Left colon (tissue), 2 donors: ENCODE measurements at regions not wholly inside any gene's neighbourhood (a gene's known extent, or its start where the extent isn't known, plus 50 kb on each side); places are given as distances from the start of the nearest gene placed in this dataset.
"Not testable (repeated sequence)": the region's sequence is repeated elsewhere in the genome, so short reads cannot be mapped to it uniquely, and the experiment has no call there.

Source experiments
- ATAC-seq: fragments of 200-7000 bp; cut with Tn5 transposase; one replicate; pipeline ENCODE4 v1.9.1; 2020; ENCODE audit warnings: mild to moderate bottlenecking, moderate library complexity
- DNase-seq, 2 donors: peaks; one replicate each; pipeline ENCODE4 v3.0.0-alpha.2; 2020
- intact Hi-C, 2 donors: fragments of 100-400 bp; cut with DNase I in 1 of 2; cut with micrococcal nuclease in 1 of 2; formaldehyde crosslinking; loops; one replicate each; pipeline versions ENCODE4 v1.11.2 to v1.14.0; 2022; cut with DNase I, micrococcal nuclease
- donor health status: DM: no; HTN: no; CAD: no.
- donor health status: DM: yes; HTN: yes; CAD: no.

DNA sequence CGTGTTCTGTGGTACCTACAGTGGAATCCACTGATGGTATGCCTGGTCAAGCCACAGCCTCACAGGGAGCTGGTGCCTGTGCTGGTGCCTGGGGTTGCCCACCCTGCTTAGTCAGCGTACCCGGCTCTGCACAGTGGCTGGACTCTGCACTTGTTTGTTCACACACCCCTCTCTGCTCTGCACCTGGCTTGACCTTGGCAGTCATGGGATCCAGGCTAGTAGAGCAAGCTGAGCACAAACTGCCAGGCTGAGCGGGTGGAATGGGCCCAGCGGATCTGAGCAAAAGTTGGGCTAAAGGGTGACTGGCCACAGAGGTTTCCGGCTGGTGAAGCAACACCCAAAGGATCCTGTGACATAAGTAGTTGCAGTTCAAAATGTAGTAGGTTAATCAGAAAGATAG is 163.5 kb downstream of the CDH19 start:
- no peak for ATAC-seq
- no peak for DNase-seq
- intact Hi-C loops: no loop called here

DNA sequence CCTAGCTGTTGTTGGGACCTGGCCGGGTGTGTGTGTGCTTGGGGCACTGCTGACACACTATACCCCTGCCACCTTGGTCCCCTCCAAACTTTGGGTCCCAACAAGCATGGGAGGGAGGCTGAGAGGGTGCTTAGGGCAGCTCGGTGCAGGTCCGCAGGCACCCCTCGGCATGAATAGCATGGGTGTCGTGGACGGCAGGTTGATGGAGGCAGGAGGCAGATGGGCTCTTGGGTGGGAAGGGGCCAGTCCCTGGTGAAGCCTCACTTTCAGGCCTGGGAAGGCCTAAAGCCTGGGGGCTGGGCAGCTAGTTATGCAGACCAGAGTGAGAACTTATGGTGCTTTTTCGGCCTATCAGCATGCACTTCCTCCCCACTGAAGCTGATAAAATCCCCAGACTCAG is 164.2 kb downstream of the CDH19 start:
- no peak for ATAC-seq
- no peak for DNase-seq
- intact Hi-C loops: no loop called here

DNA sequence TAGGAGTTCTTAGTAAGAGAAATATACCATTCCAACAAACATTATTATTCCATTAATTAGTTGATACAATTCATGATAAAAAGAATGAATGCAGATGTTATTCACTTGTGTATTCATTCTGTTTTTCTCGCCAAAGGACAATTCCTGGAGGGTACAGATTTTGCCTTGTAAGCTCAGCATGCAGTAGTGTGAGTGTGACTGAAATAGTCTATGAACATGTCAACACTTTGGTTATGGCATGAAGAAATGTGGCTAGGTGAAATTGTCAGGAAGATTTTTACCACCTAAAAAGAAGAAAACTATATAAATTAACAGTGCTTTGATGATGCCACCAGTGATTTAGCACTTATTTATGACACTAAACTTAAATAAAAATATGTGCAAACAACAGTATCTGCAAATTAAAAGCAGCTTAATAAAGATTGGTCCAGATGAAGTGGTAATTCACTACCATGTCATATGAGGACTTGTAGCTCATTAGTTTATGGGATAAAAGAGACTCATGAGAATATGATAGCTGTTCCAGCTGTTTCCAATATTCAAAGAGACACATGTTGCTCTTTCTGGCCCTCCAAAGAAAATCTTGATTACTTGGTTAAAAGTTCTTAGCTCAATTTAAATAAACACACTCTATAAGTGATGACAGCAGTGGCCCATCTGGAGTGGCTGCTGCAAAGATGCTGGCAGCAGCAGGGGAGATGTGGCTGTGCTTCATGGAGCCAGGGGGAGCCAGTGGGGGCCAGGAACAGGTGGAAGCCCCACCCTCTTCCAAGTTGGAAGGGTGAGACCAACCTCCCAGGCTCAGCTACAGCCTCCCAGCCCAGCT is 165.0 kb downstream of the CDH19 start:
- DNase-seq (no peak), ATAC-seq (no peak)
- intact Hi-C loops: no loop called here

DNA sequence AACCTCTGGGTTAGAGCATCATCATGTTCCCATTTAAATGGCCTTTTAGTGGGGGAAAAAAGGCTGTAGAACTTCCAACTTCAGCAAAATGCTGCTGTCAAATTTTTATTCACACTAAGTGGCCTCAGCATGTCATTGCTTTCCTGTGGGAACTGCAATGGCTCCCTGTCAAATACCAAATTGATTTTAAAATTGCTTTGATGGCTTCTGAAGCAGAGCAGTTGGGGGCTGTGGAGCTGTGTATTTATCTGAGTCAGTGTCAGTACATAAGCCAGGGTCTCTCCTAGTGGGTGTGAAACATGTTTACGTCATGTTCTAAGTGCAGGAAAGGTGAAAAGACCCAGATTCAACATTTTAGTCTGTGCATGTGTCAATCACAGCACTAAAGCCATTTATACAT is 171.3 kb downstream of the CDH19 start:
- intact Hi-C loops: no loop called here
- no peak for ATAC-seq
- no peak for DNase-seq

DNA sequence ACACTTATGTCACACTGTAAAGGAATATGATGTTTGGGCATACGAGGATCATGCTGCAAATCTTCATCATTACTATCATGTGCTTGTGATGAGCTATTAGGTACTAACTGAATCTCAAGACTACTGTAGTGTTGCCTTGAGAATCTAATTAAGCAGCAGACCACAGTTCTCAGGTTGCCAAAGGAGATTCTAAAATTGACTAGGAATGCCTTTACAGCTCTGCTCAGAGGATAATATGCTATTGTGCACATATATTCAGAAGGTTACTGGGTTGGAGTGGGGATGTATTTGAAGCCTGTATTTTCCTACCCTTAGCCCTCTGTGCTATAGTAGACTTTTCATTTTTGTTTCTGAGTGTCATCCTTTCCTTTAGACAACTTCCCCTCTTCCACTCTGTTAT is 175.1 kb downstream of the CDH19 start:
- intact Hi-C loops: no loop called here
- ATAC-seq (no peak), DNase-seq (no peak)

DNA sequence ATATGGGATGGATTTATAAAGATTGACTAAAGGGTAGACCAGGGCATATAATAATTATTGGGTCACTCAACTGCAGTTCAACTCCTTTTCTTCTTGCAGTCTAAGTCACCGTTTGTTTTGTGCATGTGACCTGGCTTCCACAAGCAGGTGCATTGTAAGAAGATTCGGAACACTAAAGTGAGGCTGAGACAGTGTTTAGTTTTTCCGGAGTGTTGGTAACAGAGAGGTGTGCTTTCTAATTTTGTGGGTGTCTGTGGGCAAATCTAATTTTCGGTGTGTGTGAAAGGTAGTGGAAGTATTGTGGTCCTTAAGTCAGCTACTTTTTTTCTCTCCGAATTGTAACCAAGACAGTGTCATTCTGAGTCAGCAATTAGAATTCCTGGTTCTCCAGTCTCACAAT is 184.5 kb downstream of the CDH19 start:
- no peak for DNase-seq
- ATAC-seq: no peak
- intact Hi-C loops: no loop called here

DNA sequence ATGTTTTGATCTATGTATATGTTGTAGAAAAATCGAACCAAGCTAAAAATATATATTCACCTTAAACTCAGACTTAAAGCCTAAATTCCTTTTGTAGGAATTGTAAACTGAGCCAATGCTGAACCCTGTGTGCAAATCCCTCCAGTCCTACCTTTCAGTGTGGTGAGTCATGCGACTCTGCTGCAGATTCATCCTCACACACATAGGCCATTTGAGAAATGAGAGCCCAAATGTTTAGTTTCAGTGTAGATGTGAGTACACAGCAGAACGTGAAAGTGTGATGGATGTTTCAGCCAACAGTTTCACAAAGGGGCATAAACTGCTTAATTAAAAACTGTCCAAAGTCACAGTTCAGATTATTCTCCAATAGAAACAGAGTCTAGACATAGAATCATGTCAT is 193.2 kb downstream of the CDH19 start:
- ATAC-seq (no peak), DNase-seq (no peak)
- intact Hi-C loops: no loop called here

DNA sequence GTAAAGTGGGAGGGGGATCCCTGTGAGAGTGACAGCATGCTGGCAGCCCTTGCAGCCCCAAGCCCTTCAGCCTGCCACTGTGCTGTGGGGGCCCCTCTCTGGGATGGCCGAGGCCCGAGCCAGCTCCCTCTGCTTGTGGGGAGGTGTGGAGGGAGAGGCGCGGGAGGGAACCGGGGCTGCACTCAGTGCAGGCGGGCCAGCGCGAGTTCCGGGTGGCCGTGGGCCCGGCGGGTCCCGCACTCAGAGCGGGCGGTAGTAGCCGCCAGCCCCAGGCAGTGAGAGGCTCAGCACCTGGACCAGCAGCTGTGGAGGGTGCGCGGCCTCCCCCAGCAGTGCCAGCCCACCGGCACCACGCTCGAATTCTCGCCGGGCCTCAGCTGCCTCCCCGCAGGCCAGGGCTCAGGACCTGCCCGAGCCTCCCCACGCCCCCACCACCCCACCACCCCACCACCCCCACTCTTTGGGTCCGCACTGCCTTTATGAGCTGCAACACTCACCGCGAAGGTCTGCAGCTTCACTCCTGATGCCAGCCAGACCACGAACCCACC is 208.1 kb downstream of the CDH19 start:
- ATAC-seq: no peak
- intact Hi-C loops: no loop called here
- DNase-seq: no peak

DNA sequence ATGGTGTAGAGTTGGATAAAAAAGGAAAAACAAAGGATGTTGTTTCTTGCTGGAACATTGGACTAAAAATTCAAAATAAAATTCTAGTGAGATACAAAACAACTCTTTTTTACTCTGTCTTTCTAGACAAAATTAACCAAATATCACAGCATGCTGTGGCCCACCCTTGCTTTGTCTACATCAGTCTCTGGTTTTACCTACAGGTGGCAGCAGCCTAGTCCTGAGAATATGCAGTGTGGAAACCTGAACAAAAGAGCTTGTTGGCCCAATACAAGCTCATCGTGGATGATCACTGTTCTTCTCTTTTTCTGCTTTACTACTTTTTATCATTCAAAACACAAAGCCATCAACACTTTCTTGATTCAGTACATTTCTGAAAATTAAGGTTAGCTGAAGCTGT is 210.4 kb downstream of the CDH19 start:
- intact Hi-C loops: no loop called here
- ATAC-seq (no peak), DNase-seq (no peak)

DNA sequence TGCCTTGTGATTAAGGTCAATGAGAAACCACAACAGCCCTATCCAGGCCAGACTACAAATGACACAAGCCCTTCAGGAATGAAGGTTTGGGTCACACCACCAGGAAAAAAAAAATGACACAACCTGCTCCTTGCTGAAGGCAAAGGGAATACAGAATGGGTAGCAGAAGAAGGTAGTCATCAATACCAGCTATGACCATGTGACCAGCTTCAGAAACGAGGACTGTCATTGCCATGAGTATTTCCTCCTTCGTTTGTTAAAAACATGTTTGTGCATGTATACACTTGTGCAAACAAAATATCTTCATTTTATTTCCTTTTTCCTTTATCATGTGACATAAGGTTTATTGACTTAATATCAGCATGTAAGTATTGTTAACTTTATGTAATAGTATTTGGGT is 226.6 kb downstream of the CDH19 start:
- DNase-seq: no peak
- no peak for ATAC-seq
- intact Hi-C loops: no loop called here

DNA sequence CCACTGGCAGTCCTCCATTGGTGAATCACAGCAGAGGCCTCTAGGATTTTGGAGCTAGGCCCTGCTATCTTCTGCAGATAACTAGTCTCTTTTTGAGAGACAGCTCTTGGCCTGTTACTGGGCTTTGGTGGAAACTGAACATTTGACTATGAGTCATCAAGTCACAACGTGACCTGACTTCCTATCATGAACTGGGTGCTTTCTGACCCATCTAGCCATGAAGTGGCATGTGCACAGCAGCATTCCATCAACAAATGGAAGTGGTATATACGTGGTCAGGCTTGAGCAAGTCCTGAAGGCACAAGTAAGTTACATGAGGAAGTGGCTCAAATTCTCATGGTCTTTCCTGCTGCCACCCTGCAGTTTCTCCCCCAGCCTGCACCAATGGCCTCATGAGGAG is 228.5 kb downstream of the CDH19 start:
- intact Hi-C loops, ATAC-seq: not testable (repeated sequence)

DNA sequence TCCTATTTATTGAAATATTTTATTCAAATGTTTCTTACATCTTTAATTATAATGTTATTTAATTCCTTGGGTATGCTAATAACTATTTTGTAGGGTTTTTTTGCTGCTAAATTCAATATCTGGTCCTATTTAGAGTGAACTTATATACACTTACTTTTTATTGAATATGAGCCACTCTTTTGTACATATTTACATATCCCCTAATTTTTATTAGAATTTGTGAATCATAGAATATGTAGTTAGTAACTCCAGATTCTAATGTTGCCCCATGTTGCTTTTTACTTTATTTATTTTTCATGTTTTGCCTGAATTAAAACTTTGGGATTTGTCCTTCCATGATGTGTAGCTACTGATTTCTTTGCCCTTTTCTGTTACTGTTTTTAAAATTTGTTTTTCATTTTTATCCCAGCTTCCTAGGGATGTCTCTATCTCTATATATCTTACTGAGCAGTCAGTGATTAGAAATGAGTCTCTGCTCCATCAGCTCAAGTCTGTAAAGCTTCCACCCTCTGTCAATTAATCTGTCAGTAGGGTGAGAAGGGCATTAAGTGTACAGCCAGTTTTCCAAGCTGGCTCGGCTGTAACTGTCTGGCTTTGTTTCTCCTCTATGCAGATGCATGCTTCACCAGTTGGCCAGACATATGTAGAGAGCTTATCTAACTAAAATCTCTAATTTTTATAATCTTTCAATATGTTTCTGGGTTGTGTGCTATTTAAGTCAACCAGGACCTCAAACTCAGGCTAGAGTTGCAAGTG is 256.9 kb downstream of the CDH19 start:
- DNase-seq (no peak), ATAC-seq (no peak)
- intact Hi-C loops: no loop called here

More for the DNA sequence above, 228.5 kb downstream of the CDH19 start:
- DNase-seq: not testable (repeated sequence)

DNA sequence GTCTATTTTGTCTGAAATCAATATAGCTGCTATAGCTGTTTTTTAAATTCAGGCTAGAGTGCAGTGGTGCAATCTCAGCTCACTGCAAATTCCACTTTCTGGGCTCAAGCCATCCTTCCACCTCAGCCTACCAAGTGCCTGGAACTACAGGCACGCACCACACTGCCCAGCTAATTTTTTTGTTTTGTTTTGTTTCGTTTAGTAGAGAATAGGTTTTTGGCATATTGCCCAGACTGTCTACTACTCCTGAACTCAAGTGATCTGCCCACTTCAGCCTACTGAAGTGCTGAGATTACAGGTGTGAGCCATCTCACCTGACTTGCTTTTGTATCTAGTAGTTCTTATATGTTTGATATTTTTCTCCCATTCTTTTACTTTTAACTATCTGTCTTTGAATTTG is 259.7 kb downstream of the CDH19 start:
- ATAC-seq (no peak), DNase-seq (no peak)
- intact Hi-C loops: no loop called here

DNA sequence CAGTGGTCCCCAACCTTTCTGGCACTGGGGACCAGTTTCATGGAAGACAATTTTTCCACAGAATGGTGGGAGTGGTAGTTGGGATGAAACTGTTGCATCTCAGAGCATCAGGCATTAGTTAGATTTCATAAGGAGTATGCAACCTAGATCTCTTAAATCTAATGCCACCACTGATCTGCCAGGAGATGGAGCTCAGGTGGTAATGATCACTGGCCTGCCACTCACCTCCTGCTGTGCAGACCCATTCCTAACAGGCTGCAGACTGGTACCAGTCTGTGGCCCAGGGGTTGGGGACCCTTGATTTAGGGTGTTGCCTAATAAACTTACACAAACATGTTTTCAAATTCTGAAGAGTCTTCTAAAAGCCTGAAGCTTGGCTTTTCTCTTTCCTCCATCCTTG is 261.3 kb downstream of the CDH19 start:
- intact Hi-C loops: no loop called here
- no peak for DNase-seq
- ATAC-seq: no peak

DNA sequence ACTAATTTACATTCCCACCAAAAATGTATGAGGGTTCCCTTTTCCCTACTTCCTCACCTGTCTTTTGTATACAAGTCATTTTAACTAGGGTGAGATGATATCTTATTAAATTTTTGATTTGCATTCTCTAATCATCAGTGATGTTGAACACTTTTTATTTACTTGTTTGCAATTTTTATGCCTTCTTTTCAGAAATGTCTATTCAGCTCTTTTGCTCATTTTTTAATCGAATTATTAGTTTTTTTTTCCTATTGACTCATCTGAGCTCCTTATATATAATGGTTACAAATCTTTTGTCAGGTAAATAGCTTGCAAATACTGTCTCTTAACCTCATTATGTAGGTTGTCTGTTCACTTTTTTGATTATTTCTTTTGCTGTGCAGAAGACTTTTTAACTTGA is 269.4 kb downstream of the CDH19 start:
- DNase-seq (no peak), ATAC-seq (no peak)
- intact Hi-C loops: no loop called here

DNA sequence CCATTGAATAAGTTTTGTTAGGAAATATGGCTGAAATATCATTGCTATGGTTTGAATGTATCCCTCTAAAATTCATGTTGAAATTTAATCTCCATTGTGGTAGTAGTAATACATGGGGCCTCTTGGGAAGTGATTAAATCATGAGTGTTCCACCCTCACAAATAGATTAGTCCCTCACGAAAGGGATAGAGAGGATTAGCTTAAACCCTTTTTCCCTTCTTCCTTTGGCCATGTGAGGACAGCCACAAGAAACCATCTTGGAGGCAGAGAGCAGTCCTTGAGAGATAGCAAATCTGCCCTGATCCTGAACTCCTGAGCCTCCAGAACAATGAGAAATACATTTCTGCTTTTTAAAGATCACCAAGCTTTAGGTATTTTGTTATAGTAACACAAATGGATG is 274.2 kb downstream of the CDH19 start:
- ATAC-seq: no peak
- intact Hi-C loops: no loop called here
- no peak for DNase-seq

DNA sequence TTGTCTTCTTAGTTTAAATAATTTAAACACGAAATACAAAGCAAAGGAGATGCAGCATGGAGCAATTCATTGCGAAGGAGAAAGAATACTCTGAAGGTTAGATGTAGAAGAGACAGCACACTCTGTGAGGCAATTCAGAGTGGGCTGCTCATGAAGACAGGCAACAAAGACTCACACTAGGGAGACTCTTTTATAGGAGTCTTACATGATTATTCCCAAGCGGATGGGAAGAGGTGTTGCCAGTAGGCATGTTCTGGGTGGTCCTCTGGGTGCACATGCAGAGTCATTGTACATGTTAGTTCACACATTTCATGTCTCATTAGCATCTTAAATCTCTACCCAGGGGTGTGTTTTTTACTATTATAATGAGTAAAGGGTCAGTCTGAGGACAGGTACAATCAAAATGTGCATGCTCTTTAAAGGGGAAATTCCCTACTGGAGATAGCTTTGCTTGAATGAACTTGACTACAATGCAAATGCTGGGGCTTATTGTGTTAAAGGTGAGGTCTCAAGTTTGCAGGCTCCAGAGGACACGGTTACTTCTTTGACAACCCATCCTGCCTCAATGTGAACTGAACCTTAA is 275.5 kb downstream of the CDH19 start:
- intact Hi-C loops: no loop called here
- DNase-seq: no peak
- no peak for ATAC-seq

DNA sequence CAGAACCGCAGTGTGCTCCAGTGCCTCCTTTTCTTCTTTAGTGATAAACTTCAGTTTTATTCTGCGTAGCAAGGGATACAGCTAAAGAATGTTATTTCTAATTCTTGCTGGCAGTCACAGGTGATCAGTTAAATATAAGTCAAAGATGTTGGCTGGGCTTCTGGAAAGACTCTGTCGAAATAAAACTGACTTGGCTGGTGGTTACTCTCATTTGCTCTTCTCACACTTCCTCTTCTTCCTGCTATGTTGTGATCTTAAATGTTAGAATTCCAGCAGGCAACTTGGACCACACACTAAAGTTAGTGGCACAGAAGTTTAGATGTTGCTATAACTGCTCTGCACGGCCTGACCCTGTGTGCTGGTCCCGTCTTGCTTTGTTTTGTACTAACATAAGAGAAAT is 278.6 kb downstream of the CDH19 start:
- no peak for ATAC-seq
- no peak for DNase-seq
- intact Hi-C loops: no loop called here

DNA sequence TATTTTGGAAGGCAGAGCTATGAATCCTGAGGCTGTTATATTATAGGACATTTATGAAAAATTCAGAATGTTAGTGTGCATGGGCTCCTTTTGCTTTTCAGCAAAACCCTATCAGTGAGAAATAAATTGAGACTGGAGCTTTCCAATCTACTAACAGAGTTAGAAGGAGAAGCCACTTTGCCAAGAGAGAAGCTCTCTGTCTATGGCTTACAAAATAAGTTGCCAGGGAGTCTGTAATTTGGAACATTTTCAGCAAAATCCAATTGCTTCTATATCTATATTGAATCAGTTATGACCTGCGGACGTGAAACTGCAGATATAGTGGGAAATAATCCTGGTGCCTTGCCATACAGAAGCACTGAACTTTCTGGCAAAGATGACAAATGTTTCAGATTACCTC is 279.3 kb downstream of the CDH19 start:
- intact Hi-C loops: no loop called here
- no peak for DNase-seq
- no peak for ATAC-seq
